Stimulated activated CD4-positive, alpha-beta T cell treated with anti-CD3 and anti-CD28 coated beads, Interleukin-4, amount 100 ng/mL, for 48 hours (primary cell): ENCODE measurements at regions not wholly inside any gene's neighbourhood (a gene's known extent, or its start where the extent isn't known, plus 50 kb on each side); places are given as distances from the start of the nearest gene placed in this dataset.
A peak's percentile ranks its signal among the peaks of the same experiment; 100 is the strongest.

Experiments used
- DNase-seq, 2 donors: peaks; one replicate each; pipeline ENCODE4 v3.0.0-alpha.2; 2020; ENCODE audit warnings: low read depth in 2 of 2

DNA sequence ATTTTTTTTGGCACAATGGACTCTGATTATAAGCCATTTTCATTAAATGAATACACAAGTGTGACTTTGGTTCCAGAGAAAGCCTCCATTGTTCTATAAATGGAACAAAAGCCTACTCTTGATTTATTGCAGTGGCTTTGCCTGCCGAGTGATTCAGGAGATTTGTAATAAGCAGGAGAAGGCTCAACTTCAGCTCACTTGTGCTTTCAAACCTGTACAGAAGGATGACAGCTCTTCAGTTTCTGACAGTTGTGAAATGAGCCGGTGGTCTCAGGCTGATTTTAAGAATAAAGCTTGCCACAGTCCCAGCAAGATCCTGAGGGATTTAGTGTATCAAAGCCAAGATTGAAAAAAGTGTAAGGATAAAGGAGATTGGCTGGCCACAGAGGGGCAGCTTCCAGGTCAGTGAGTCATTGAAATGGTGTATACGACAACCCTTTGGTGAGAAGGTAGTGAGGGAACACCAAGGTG, 438.8 kb upstream of the TGFBR2 start:
- no peak for DNase-seq

DNA sequence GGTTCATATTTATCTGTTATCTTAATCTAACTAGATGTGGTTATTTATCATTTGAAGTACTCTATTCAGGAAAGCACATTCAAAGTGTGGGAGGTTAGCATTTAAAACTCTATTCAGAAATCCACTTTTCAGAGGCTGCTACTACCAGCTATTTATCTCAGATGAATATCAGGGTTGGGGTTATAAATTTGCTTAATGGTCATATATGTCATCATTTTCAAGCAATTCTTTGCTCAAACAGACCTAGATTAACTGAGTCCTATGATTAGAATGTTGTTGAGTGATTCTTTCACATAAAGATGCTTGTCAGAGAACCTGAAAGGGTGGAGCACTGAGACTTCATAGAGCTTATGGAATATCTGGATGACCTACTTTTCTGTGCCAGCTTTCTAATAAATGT, 436.9 kb upstream of the TGFBR2 start:
- DNase-seq, result no peak

DNA sequence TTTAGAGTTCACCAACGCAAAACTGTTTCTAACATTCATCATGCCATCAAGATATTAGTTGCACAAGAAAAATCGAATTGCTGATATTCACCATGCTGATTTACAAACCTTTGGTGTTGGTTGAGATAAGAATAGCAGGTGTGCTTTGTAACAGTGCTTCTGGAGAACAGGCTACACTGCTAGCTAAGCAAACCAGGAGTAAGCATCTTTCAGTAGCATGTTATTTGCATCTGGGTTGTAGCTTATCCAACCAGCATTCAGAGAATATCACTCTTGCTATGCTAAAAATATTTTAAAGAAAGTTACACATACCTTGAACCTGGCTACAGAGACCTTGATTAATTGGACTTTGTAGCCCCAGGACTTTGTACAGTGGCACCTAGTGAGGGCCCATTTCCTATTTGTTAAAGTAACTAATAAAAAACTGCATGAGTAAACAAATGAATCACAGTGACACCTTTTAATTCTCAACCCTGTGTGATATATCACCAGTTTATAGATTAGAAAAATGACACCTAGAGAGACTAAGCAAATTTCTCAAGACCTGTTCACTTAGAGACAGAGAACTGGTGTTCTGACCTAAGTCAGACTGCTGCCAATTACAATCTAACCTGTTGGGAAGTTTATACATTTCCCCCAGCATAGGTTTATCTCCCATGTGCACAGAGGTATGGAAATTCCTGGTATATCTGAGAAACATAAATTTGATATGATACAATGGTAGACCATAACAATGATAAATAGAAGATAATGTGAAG, 435.5 kb upstream of the TGFBR2 start:
- no peak for DNase-seq

DNA sequence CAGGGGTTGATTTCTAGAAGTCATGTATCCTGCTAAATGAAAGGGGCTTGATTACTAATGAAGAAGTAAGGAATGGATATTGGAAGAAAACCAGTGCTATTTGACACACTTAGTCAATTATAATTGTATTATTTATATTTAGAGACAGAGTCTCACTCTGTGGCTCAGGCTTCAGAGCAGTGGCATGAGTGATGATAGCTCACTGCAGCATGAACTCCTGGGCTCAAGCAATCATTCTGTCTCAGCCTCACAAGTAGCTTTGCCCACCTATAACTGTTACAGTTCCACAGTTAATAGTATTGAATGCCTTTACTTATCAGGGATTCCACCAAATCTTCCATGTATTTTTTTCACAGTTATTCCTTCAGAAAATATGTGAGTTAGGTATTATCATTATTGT, 432.0 kb upstream of the TGFBR2 start:
- DNase-seq, result no peak

DNA sequence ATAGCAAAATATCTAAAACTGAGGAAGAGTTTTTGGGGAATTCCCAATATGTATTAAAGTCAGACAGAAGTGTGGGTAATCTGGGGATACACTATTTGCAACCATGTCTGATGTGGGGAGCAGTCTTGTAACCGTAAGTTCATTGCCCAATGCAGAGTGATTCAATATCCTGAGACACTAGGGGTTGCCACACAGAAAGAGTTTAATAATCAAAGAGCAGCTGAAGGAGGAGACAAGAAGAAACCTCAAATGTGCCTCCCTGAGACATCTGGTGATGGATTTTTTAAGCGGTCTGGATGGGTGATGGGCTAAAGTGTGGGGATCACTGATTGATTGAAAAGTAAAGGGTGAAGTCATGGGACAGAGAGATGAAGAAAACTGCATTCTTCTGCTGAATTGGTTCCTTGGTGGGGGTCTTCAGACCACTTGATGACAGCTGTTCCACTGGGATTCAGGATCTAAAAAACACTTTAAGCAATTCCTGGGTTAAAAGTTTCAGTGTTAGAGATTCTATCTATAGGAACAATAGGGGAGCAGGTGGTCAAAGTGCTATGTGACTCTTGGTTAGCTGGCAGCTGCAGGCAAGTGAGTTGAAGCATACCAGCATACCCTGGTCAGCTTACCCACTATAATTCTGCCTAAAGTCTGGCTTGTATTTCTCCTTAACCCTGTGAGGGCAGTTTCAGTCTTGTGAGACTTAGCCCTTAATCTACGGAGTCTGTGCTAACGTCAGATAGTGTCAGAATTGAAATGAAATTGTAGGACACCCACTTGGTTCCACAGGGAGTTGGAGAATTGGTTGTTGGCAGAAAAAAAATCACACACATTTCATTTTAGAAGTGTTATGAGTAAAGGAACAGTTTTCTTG, 425.9 kb upstream of the TGFBR2 start:
- no peak for DNase-seq

DNA sequence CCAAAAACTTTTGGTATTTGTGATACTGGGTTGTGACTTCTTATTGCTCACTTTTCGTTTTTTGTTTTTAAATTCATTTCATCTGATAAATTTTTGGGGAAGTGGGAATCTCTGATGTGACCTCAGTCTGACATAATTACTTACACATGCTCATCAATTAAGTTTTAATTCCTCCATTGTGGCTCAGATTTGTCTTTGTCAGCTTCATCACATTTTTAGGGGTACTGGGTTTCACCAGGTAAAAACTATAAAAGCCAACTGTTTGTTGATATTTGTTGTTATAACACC, 425.3 kb upstream of the TGFBR2 start:
- no peak for DNase-seq

DNA sequence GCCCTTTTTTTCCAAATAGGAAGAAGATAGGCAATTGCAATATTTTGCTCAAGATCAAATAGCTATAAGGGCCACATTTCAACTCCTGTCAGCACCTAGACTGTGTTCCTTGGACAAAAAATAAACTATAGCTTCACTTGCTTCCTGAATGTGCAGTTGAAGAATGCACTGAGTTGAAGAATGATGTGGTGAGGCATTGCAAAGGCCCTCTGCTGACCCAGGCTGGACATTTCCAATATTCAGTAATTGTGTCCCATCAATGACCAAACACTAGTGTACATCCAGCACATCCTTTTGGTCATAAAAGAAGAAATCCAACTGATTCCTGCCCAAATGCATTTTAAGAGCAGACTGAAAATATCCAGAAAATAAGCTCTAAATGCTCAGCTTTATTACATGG, 424.8 kb upstream of the TGFBR2 start:
- no peak for DNase-seq

DNA sequence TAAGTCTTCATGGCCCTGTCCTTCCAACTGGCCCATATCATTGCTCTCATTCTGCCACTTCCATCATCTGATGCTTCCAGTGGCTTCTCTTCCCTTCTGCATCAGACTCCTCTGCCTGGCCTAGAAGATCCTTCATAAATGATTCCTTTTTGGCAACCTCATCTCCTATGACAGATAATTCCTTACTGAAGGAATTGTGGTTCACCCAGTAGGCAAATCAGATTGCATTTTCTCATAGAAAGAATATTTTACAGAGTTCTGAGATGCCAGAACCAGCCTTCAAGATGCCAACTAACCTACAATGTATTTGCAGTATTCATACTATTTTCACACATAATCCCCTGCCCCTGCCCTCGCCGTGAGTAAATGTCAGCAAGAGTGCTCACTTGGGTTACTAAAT, 423.0 kb upstream of the TGFBR2 start:
- DNase-seq, result no peak

DNA sequence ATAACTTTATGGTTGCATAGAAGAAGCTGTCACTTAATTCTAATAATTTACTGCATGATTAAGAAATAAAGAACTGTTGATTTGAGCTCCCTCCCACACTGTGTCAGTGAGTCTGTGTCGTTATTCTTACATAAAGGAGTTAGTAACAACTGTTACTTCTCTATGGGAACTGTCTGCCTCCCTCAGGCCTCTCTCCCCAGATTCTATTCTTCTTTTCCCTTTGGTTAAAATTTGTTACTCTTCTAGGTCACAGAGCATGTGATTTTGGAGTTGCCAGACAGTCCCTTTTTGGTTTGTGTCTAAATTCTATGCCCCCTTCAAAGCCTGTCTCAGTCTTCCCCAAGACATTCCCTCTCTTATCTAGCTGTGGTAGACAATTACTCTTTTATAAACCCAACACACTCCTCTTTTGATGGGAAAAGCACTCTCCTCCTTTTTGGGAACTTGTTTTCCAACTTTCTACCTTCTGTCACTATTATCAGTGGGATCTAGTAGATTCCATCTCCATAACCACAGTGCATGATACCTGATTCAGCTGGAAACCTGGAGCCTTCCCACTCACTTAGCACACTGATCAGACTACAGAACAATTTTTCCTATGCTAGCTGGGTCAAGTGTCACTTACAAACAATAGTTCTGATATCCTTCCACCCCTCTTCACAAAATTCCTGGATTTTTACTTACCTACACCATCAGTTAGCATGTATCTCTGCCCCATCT, 422.1 kb upstream of the TGFBR2 start:
- no peak for DNase-seq

DNA sequence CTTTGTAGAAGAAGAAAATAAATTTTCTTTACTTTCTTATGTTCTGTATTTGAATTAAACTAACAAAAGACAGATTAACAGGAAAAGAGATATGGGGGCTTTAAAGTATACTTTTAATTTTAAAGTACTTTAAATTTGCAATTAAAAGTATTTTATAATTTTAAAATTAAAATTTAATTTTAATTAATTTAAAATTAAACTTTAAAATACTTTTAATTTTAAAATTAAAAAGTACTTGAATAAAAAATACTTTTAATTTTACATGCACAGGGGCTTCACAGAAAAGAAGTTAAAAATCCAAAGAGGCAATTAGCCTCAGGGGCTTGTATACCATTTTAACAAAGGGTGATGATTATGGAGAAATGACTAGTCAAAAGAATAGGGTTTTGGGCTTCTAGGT, 420.5 kb upstream of the TGFBR2 start:
- DNase-seq, result no peak

DNA sequence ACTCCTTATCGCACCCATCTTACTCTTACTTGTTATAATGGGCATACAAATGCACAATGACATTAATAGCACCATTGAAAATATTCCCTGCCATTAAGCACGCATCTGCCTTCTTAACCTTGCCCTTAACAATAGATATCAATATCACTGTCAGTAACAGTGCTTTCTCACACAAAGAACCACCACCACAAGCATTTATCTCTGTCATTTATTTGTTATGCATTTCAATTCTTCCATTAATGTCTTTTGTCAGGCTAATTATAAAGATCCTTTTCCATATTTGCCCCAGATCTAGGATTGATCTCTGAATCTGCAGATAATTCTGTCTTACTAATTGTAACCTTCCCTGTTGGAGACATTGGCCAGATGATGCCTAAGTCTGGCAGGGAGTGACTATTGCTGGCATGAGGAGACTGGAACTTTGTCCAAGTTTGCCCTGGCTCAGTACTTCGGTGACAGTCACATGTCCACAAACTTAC, 419.6 kb upstream of the TGFBR2 start:
- no peak for DNase-seq

DNA sequence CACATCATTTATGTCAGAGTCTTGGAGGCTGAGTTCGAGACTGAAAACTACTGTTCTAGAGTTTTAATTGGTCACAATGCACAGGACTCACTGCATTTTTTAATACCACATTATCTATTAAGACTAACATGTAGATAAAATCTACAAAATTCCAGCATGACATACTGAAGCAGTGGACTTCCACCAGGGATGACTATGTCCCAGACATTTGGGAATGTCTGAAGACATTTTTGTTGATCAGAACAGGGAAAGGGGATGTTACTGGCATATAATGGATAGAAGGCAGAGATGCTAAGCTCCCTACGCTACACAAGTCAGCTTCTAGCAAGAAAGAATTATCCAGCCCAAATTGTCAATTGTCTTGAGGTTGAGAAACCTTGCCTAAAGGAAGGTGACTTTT, 419.0 kb upstream of the TGFBR2 start:
- no peak for DNase-seq

DNA sequence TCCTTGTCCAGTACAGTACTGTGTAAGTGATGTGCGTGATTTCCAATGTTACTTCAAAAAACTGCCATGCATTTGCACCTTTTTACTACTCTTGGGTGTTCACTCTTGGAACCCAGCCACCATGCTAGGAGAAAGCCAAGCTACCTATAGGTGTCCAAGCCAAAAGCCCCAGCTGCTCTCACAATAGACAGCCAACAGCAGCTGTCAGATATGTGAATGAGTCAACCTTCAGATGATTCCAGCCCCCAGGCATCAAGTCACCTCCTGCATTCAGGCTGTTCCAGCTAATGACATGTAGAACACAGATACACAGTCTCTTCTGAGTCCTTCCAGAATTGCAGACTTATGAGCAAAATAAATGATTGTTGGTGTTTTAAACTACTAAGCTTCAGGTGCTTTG, 417.7 kb upstream of the TGFBR2 start:
- no peak for DNase-seq

DNA sequence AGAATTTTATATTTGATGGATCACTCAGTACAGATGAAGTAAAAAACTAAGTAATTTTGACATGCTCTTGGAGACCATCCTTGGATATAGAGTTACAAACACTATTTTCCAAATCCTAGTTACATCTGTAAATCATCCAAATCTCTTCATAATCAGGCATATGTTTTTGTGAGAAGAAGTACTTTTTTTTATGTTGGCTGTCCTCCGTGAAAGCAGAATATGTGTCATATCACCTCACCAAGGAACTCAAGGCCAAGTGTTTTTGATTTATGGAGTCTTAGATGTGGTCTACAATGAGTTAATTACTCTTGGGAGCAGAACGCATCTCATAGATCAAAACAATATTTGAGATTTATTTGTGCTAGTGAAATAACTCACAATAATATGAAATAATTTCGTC, 416.5 kb upstream of the TGFBR2 start:
- no peak for DNase-seq

DNA sequence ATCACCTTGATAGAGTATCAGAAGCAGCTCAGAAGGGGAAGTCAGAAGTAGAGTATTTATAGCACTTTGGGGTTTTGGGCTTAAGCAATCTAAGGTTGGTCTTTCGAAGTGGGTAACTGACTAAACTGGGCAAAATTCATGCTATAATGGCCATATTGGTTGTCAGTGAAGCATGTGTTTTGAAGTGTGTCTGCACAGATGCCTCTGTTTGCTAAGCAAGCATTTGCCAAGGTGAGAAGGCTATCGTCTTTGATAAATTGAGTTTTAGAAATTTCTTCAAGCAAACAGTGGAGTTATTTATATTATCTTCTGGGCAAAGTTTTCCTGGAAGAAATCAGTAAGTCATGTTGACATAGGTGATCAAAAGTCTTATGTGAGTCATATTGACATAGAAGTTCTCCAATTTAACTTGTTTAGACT, 412.8 kb upstream of the TGFBR2 start:
- no peak for DNase-seq

DNA sequence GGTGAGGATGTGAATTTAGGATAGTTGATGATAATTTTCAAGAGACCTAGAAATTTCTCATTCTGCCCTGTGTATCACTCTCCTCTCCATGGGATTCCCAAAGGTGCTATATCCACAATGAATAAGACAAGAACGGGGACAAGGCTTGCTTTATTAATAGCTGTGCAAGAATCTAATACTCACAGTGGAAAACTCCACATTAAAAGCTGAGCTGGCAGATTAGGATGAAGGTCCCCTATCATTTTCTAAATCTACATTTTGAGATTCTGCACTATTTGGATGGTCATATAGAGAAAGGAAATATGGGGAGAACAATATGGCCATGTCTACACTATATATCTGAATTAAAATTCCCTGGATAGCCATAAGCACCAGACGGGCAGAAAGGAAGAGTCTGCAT, 411.0 kb upstream of the TGFBR2 start:
- DNase-seq, result no peak

DNA sequence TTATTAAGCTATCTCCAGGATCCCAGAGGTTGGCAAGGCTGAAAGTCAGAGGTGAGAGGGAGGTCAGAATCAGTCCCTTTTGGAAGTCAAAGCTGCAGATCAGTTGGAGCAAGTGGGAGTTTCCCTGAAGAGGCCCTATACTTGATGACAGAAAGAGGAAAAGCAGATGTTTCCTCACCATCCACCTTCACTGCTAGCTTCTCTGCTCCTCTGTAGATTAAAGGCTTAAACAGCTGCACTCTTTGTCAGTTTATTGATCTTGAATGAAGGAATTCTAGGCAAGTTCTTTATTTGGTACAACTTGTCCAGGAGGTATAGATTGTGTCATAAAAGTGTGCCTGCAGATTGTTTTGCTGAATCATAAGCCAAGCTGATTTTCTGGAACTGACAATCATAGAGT, 408.2 kb upstream of the TGFBR2 start:
- DNase-seq, result no peak

DNA sequence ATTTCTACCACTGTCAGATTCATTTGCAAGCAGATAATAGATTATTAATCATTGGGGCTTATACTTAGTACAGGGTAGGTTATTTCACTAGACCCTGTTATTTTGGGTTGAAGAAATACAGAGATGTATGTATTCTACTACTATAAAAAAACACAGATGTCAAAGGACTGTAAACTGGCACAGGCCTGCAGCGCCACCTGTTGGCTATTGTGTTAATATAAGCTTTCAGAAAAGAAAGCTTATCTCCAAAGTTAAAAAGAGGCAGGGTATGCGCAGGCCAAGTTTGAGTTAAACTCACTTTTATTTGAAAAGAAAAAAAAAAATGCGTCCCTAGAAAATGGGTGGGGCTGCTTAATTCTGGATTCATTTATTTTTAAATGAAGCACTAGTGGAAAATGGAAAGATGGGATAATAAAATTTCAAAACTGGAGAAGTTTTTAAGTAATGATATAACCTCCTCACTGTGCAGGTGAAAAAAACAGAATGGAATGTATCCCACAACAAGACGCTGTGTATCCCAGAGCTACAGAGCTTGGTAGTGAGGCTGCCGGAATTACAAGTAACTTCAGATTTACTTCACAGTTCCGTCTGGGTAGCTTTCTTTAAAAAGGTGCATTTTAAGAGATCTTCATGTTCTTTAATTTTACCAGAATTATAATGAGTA, 407.2 kb upstream of the TGFBR2 start:
- DNase-seq, result peak; percentile 56 to 71

DNA sequence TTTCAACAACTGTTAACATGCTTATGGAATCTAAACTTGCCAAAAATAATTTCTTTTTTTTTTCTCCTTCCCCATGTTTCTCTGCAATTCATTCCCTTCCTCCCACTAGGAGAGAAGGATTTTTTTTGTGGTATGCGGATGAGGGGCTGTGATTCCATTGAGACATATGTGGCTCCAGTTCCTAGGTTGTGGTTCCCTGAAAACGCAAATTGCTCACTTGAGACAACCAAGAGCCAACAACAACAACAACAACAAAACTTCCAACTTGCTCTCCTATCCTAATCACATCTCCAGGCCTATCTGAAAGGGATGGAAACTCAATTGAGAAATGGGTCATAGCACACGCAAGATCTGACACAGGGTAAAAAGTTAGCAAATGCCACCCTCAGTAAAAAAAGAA, 406.5 kb upstream of the TGFBR2 start:
- DNase-seq, result no peak

DNA sequence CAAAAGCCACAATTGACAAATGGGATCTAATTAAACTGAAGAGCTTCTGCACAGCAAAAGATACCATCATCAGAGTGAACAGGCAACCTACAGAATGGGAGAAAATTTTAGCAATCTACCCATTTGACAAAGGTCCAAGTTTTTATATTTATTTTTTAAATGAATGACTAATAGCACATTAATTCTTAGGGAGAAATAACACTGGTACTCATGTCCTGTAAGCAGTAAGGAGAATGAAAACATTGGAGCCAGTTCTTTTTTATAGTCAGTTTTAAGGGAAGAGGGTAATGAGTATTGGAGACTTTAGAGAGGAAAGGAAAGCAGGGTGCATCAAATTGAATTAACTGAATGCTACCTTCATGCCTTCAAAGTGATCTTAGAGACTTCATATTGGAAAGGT, 404.7 kb upstream of the TGFBR2 start:
- DNase-seq, result no peak

DNA sequence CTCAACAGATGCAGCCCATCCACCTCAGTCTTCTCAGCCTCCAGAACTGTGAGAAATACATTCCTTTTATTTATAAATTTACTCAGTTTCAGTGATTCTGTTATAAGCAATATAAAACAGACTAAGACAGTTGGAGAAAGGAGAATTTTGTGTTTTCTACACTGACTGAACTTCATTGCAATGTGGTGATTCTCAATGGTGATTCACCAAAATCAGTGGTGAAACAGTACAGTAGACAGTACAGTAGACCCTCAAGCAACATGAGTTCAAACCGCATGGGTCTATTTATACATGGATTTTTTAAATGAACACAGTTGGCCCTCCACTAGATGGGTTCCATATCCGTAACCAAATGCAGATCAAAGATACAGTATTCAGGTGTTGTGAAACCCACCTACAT, 403.1 kb upstream of the TGFBR2 start:
- DNase-seq, result no peak

DNA sequence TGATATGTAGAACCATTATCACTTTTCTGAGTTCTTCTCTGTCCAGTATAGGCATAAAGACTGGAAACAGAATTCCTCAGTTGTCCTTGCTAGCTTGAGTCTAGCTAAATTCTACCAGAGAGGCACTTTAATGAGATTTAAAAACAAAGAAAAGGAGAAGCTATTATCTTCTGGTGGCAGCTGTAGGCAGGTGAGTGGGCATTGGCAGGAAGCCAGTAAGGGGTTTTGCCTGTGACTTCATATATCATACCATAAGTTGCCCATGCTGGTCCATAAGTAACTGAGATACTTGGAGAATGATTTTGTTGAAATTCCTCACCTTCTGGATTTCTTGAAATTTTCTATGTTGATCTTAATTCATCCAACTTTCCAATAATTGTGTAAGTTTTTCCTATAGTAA, 402.3 kb upstream of the TGFBR2 start:
- no peak for DNase-seq
